Smooth muscle cell (in vitro differentiated cells): ENCODE measurements at regions not wholly inside any gene's neighbourhood (a gene's known extent, or its start where the extent isn't known, plus 50 kb on each side); places are given as distances from the start of the nearest gene placed in this dataset.

Experiments
- DNase-seq: peaks from one replicate; lab custom pipeline; 2025; ENCODE audit not compliant: unreplicated experiment; lab: John Stamatoyannopoulos, UW
- H2AFZ ChIP-seq: fragments of 200-600 bp; sonication (generic); 2 replicates; pipeline ENCODE4 v1.6.0; 2016; ENCODE audit warnings: antibody characterized with exemption, low read depth, mild to moderate bottlenecking
- H3F3A ChIP-seq: fragments of 200-600 bp; sonication (generic); 2 replicates; pipeline ENCODE4 v1.6.0; 2017; ENCODE audit warnings: antibody characterized with exemption, low read depth
- H3K27ac ChIP-seq: fragments of 200-600 bp; sonication (generic); 2 replicates; pipeline ENCODE4 v1.5.1; 2016; ENCODE audit warnings: low read depth, mild to moderate bottlenecking
- H3K27me3 ChIP-seq: fragments of 200-600 bp; sonication (generic); 2 replicates; pipeline ENCODE4 v1.6.1; 2016; ENCODE audit warnings: low read depth, mild to moderate bottlenecking
- H3K36me3 ChIP-seq: fragments of 200-600 bp; sonication (generic); 2 replicates; pipeline ENCODE4 v1.5.1; 2016; ENCODE audit warnings: low read depth
- H3K4me1 ChIP-seq: fragments of 200-600 bp; sonication (generic); 2 replicates; pipeline ENCODE4 v1.5.1; 2016; ENCODE audit warnings: low read depth
- H3K4me2 ChIP-seq: fragments of 200-600 bp; sonication (generic); 2 replicates; pipeline ENCODE4 v1.6.0; 2016; ENCODE audit warnings: mild to moderate bottlenecking
- H3K4me3 ChIP-seq: fragments of 200-600 bp; sonication (generic); 2 replicates; pipeline ENCODE4 v1.5.1; 2016; ENCODE audit warnings: mild to moderate bottlenecking
- H3K79me2 ChIP-seq: fragments of 200-600 bp; sonication (generic); 2 replicates; pipeline ENCODE4 v1.6.0; 2016; ENCODE audit warnings: low read depth, mild to moderate bottlenecking
- H3K9ac ChIP-seq: fragments of 200-600 bp; sonication (generic); 2 replicates; pipeline ENCODE4 v1.6.0; 2016; ENCODE audit warnings: low read depth
- H3K9me3 ChIP-seq: fragments of 200-600 bp; sonication (generic); replicated peaks from 2 replicates; pipeline ENCODE4 v1.5.1; 2016; ENCODE audit warnings: low read depth
- H4K20me1 ChIP-seq: fragments of 200-600 bp; sonication (generic); 2 replicates; pipeline ENCODE4 v1.6.0; 2016; ENCODE audit warnings: low read depth
- CTCF ChIP-seq: fragments of 200-600 bp; sonication (generic); IDR thresholded peaks from 2 replicates; pipeline ENCODE4 v1.5.1; 2017; ENCODE audit warnings: borderline replicate concordance, mild to moderate bottlenecking, antibody characterized with exemption; ENCODE audit not compliant: insufficient read depth, poor library complexity, severe bottlenecking
- WGBS: methylation state at CpG from one replicate; pipeline ENCODE4 v1.1.7; 2016; ENCODE audit warnings: low lambda C conversion rate; 5-methylcytosine and 5-hydroxymethylcytosine counted together

- Histone ChIP-seq H3K79me2 (no peaks in the 10 kb centered on the region), H3K4me2 (no peak overlapping the region), H3K9me3 (no peaks in the 10 kb centered on the region), H3K27me3 (no peaks in the 10 kb centered on the region), H3K36me3 (no peaks in the 10 kb centered on the region), H3K4me3 (no peak overlapping the region), H4K20me1 (no peaks in the 10 kb centered on the region), H3K4me1 (peaks cover 4% of the 10 kb centered on the region), H3K27ac (no peak overlapping the region), H3F3A (peaks cover 3% of the 10 kb centered on the region), H2AFZ (no peak overlapping the region), H3K9ac (no peak overlapping the region)
- WGBS, result 96% methylated on average over 2 of the region's 2 CpGs
- no peak for TF ChIP-seq CTCF
- no peak for DNase-seq
Observed at GRCh38 chr16:73209190-73209589, 161.3 kb upstream of the ZFHX3 start.

GRCh38 chr16:73206151-73206707 lies 158.3 kb upstream of the ZFHX3 start:
- no peaks in the 10 kb centered on the region for H3K9me3 ChIP-seq
- H3K27ac ChIP-seq, result no peak overlapping the region
- no peak overlapping the region for H2AFZ ChIP-seq
- H3K79me2 ChIP-seq, result no peaks in the 10 kb centered on the region
- WGBS, result 62% methylated on average over 2 of the region's 2 CpGs
- no peak overlapping the region for H3K4me2 ChIP-seq
- H3K4me1 ChIP-seq, result no peaks in the 10 kb centered on the region
- no peak for TF ChIP-seq CTCF
- no peaks in the 10 kb centered on the region for H3K36me3 ChIP-seq
- DNase-seq, result no peak
- no peaks in the 10 kb centered on the region for H3K27me3 ChIP-seq
- no peak overlapping the region for H3K9ac ChIP-seq
- H3F3A ChIP-seq, result no peaks in the 10 kb centered on the region
- no peak overlapping the region for H3K4me3 ChIP-seq
- no peaks in the 10 kb centered on the region for H4K20me1 ChIP-seq

GRCh38 chr16:73205153-73205886 lies 157.4 kb upstream of the ZFHX3 start:
- no peaks in the 10 kb centered on the region for H3K27me3 ChIP-seq
- no peaks in the 10 kb centered on the region for H4K20me1 ChIP-seq
- H3K36me3 ChIP-seq, result no peaks in the 10 kb centered on the region
- H3K9me3 ChIP-seq, result no peaks in the 10 kb centered on the region
- no peak overlapping the region for H3K9ac ChIP-seq
- H3K4me1 ChIP-seq, result no peaks in the 10 kb centered on the region
- H3K27ac ChIP-seq, result no peak overlapping the region
- H2AFZ ChIP-seq, result no peak overlapping the region
- H3K79me2 ChIP-seq, result no peaks in the 10 kb centered on the region
- no peak for TF ChIP-seq CTCF
- no peak overlapping the region for H3K4me2 ChIP-seq
- 94% methylated on average over 9 of the region's 9 CpGs for WGBS
- DNase-seq, result no peak
- no peak overlapping the region for H3K4me3 ChIP-seq
- no peaks in the 10 kb centered on the region for H3F3A ChIP-seq
